GM21528 (cell line): ENCODE measurements at regions not wholly inside any gene's neighbourhood (a gene's known extent, or its start where the extent isn't known, plus 50 kb on each side); places are given as distances from the start of the nearest gene placed in this dataset.
A peak's percentile ranks its signal among the peaks of the same experiment; 100 is the strongest.
"Not testable (repeated sequence)": the region's sequence is repeated elsewhere in the genome, so short reads cannot be mapped to it uniquely, and the experiment has no call there.

ENCODE experiments used
- ATAC-seq: cut with Tn5 transposase; IDR thresholded peaks from one replicate; pipeline ENCODE4 v1.9.1; 2021; ENCODE audit warnings: mild to moderate bottlenecking, moderate library complexity; ENCODE audit not compliant: unreplicated experiment, low FRiP score

DNA sequence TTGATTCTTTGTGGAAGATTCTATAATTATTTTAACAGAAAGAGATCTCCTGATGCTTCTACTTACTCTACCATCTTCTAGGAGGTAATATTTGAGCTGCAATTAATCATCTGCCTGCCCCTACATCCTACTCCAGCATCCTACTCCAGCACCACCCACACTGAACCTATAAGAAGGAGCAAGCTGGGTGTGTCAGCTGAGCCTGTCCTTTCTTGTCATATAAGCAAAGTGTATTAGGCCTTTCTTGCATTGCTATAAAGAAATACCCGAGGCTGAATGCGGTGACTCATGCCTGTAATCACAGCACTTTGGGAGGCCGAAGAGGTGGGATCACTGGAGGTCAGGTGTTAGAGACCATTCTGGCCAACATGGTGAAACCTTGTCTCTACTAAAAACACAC lies 84.2 kb upstream of the ARG1 start:
- no peak for ATAC-seq

DNA sequence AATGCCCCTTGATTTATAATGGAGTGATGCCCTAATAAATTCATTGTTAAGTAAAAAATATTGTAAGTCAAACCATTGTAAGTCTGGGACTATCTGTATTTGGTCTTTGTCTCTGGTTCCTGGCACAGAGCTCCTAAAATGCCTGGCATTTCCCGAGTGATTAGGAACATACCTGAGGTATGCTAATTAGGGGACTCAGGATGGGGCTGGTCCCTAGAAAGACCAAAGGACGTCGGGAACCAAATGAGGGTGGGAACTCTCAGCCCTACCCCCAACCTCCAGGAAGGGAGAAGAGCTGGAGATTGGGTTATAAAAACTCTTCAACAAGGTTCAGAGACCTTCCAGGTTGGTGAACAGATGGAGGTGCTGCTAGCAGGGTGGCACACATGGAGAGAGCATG lies 82.6 kb upstream of the ARG1 start:
- ATAC-seq: no peak

DNA sequence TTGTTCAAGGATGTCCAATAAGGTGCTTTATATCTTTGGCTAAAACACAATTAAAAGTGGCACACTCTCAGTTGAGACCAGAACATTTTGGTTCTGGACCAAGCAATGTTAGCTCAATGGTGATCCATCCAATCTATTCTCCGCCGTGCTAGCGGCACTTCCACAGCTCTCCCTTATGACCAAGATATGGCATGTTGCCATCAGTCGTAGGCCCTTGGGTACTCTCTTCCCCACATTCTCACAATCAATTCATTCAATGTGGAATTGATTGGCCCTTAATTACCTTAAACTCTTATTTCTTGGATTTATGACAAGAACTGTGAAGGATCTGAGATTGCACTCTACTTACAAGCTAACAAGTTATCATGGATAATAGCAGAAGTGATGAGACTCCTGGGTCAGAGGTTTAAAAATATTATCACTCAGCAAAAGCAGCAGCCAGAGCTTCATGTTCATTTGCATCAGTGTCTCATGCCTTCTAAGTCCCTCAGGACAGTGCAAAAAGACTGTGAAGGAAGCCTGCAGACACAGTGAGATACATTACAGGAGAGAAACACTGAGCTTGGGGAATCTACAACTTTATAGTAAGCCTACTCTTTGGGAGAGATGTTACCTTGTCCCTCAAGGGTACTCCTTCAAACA lies 80.0 kb upstream of the ARG1 start:
- no peak for ATAC-seq

DNA sequence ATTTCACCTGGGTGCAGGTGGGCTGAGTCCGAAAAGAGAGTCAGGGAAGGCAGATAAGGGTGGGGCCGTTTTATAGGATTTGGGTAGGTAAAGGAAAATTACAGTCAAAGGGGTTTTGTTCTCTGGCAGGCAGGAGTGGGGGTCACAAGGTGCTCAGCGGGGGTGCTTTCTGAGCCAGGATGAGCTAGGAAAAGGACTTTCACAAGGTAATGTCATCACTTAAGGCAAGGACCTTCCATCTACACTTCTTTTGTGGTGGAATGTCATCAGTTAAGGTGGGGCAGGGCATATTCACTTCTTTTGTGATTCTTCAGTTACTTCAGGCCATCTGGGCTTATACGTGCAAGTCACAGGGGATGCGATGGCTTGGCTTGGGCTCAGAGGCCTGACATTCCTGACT lies 68.6 kb upstream of the ARG1 start:
- not testable (repeated sequence) for ATAC-seq

DNA sequence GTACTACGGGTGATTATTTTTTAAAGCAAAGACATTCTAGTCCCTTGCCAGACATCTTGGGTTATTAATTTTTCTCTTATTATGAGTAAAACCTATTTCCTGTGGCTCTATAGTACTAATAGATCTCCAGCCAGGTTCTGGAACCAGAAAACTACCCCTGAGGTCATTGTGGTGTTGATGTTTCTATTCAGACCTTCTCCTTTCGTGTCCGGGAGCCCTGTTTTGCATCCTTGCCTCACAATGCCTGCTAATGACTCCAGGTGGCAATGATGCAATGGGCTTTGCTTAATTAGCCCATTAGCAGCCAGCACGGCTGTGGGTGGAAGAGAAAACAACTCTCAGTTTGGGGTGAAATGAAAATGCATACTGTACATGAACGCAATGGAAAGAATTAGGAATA lies 62.9 kb upstream of the ARG1 start:
- ATAC-seq: no peak

DNA sequence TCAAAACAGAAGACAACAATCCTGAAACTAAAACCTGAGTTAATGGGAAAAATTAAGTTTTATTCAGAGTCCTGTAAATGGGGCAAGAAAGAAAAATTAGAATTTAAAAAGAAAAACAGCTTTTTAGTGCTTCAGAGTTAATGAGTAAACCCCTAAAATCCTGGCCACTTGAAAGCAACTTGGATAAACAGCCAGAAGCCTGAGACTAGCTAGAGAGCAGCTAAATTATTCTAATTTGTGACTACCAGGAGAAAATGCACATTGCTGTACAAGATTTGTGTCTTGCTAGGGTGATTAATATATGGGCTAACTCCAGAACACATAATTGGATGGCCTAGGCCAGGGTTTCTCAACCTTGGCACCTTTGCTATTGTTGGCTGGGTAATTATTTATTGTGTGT lies 62.4 kb upstream of the ARG1 start:
- ATAC-seq: no peak

DNA sequence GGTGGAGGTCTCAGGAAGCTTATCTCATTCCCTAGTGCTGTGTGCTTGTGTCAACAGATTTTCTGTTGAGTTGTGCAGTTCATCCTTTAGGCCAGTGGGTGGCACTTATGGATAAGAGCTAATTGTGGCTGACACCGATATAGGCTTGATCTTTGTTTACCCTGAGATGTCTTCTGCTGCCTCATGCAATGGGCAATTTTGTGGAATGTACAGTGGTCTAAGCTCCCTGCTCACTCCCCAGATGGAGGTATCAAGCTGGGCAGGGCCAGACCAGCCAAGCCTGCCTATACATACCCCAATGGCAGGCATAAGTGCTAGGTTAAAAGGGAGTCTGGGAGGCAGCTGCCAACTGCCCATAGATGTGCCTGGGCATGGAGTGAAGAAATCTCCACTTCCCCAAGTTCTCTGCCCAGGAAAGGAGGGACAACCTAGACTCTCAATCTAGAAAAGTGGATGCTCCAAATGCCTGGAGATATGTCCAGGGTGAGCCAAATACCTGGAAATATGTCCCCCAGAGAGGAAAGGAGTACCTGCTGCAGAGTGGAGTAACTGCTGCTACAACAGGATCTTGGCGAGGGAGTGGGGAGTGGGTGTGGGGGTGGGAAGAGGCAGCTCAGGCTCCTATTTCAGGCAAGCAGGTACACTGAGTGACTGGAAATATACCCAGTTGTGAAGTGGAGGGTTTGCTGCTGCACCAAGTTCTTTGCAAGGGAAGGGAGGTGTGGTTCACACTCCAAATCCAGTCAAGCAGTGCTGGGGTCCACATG lies 53.2 kb upstream of the ARG1 start:
- ATAC-seq: peak; percentile 96
